ENCODE measurements at regions not wholly inside any gene's neighbourhood (a gene's known extent, or its start where the extent isn't known, plus 50 kb on each side); places are given as distances from the start of the nearest gene placed in this dataset.
"Not testable (repeated sequence)": the region's sequence is repeated elsewhere in the genome, so short reads cannot be mapped to it uniquely, and the experiment has no call there.

DNA sequence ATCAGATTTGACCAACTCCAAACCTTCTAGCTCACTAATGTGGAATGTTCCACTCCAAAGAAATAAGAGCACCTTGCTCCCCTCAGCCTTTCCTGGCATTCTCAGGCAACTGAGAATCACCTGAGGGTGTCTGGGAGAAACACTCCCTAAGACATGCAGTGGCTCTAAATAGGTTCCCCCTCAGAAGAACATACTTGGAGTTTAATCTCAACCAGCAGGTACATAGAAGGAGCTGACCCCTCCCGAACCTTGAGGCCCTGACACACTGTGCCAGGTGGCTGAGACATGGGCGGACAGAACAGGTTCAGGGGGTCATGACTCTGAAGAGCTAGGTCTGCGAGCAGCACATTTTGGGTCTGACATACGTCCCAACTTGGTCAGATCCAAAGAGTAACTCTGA lies 107.6 kb upstream of the MAP3K4 start:
- no peaks in the 10 kb centered on the region for H3F3A ChIP-seq (replicated peaks; ENCODE audit: insufficient read depth)
- TF ChIP-seq MEF2A (IDR thresholded peaks at IDR 0.05; ENCODE audit: borderline replicate concordance, low read depth) (no peak), NRF1 (IDR thresholded peaks at IDR 0.05; ENCODE audit: low read depth, low read length) (no peak), EZH2phosphoT487 (IDR thresholded peaks at IDR 0.05; ENCODE audit: borderline replicate concordance, low read depth) (no peak), RCOR1 (IDR thresholded peaks at IDR 0.05; ENCODE audit: low read length) (no peak), JUND (IDR thresholded peaks at IDR 0.05) (no peak), RFX5 (IDR thresholded peaks at IDR 0.05; ENCODE audit: low read length) (no peak)
- no peaks in the 10 kb centered on the region for H3K79me2 ChIP-seq (ENCODE audit: insufficient read depth)
- H3K9me3 ChIP-seq: no peaks in the 10 kb centered on the region
- H3K9me2 ChIP-seq: no peaks in the 10 kb centered on the region; the same call in 1 of the 2 replicates
- H3K27ac ChIP-seq (ENCODE audit: low read depth in 2 of 2, low read length in 1 of 2): no peak overlapping the region
- H2AFZ ChIP-seq (ENCODE audit: low read depth): no peak overlapping the region
- ChIA-PET POLR2A (no interaction called here), CTCF (no interaction called here)
- no peaks in the 10 kb centered on the region for H4K20me1 ChIP-seq (ENCODE audit: insufficient read depth)
- no peaks in the 10 kb centered on the region for H3K4me1 ChIP-seq (ENCODE audit: control insufficient read depth in 1 of 2, insufficient read depth in 2 of 2, low read depth in 1 of 2, low read length in 1 of 2)
- DNase-seq: no peak
- no peaks in the 10 kb centered on the region for H3K36me3 ChIP-seq (replicated peaks in 1 of 2; ENCODE audit: control insufficient read depth in 1 of 2, insufficient read depth in 2 of 2, low read length in 1 of 2)
- no peaks in the 10 kb centered on the region for H3K27me3 ChIP-seq (ENCODE audit: insufficient read depth)
- no peak overlapping the region for H3K9ac ChIP-seq
- H3K4me3 ChIP-seq (ENCODE audit: low read depth in 2 of 2, low read length in 1 of 2): no peak overlapping the region
- H3K4me2 ChIP-seq: no peak overlapping the region
- 35% methylated on average over 4 of the region's 4 CpGs for WGBS (ENCODE audit: low lambda C conversion rate)

DNA sequence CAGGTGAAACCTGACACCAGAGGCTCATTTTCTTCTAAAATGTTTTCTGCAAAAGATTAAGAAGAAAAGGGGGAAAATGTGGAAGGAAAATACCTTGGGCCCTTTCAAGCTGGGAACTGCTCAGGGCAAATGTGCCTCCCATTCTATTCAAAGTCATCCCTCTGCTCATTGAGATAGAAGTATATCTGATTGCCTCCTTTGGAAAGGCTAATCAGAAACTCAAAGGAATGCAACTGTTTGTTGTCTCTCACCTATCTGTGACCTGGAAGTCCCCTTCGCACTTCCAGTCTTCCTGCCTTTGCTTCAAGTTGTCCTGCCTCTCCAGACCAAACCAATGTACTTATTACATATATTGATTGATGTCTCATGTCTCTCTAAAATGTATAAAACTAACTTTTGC lies 102.4 kb upstream of the MAP3K4 start:
- H3K9ac ChIP-seq; H3F3A ChIP-seq (replicated peaks; ENCODE audit: insufficient read depth); H3K36me3 ChIP-seq (replicated peaks in 1 of 2; ENCODE audit: control insufficient read depth in 1 of 2, insufficient read depth in 2 of 2, low read length in 1 of 2); H3K9me3 ChIP-seq; H4K20me1 ChIP-seq (ENCODE audit: insufficient read depth); H3K9me2 ChIP-seq; H3K27me3 ChIP-seq (ENCODE audit: insufficient read depth); H2AFZ ChIP-seq (ENCODE audit: low read depth); H3K79me2 ChIP-seq (ENCODE audit: insufficient read depth); H3K4me1 ChIP-seq (ENCODE audit: control insufficient read depth in 1 of 2, insufficient read depth in 2 of 2, low read depth in 1 of 2, low read length in 1 of 2); H3K4me3 ChIP-seq (ENCODE audit: low read depth in 2 of 2, low read length in 1 of 2); H3K4me2 ChIP-seq; CTCF ChIA-PET; POLR2A ChIA-PET; DNase-seq; H3K27ac ChIP-seq (ENCODE audit: low read depth in 2 of 2, low read length in 1 of 2): not testable (repeated sequence)
- 5% methylated on average over 1 of the region's 1 CpG for WGBS (ENCODE audit: low lambda C conversion rate)

DNA sequence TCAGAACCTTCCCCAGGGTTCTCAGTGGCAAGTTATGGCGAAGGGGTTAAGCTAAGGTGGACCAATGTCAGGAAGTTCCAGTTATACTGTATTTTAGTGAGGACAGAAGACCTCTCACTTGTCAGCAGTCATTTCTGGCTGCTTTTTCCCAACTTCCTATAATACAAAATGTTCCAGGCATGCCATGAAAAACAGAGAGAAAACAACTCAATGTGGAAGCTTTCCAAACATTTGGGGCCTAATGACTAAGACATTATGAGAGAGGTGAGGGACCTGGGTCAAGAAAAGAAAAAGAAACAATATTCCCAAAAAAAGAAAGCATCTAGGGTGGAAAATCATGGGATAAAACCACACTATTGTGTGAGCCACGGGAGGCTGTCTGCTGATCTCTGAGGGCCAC lies 99.9 kb upstream of the MAP3K4 start:
- WGBS (ENCODE audit: low lambda C conversion rate): 6% methylated on average over 2 of the region's 2 CpGs
- H3K9ac ChIP-seq: no peak overlapping the region
- H3K27ac ChIP-seq (ENCODE audit: low read depth in 2 of 2, low read length in 1 of 2): no peak overlapping the region
- ChIA-PET CTCF (interaction anchor here (0.7 to 1.2 kb wide), 4 partner anchors 10 to 479 kb away, joined by 3 to 4 read pairs (median 3); no protein-coding TSS in a partner anchor), POLR2A (no interaction called here)
- no peaks in the 10 kb centered on the region for H3K36me3 ChIP-seq (replicated peaks in 1 of 2; ENCODE audit: control insufficient read depth in 1 of 2, insufficient read depth in 2 of 2, low read length in 1 of 2)
- H3K9me2 ChIP-seq: no peaks in the 10 kb centered on the region
- no peaks in the 10 kb centered on the region for H3K79me2 ChIP-seq (ENCODE audit: insufficient read depth)
- H3K9me3 ChIP-seq: no peaks in the 10 kb centered on the region
- no peaks in the 10 kb centered on the region for H4K20me1 ChIP-seq (ENCODE audit: insufficient read depth)
- no peaks in the 10 kb centered on the region for H3F3A ChIP-seq (replicated peaks; ENCODE audit: insufficient read depth)
- no peak overlapping the region for H3K4me2 ChIP-seq
- H2AFZ ChIP-seq (ENCODE audit: low read depth): no peak overlapping the region
- TF ChIP-seq, protein P1, sequence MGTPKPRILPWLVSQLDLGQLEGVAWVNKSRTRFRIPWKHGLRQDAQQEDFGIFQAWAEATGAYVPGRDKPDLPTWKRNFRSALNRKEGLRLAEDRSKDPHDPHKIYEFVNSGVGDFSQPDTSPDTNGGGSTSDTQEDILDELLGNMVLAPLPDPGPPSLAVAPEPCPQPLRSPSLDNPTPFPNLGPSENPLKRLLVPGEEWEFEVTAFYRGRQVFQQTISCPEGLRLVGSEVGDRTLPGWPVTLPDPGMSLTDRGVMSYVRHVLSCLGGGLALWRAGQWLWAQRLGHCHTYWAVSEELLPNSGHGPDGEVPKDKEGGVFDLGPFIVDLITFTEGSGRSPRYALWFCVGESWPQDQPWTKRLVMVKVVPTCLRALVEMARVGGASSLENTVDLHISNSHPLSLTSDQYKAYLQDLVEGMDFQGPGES (IDR thresholded peaks at IDR 0.05; ENCODE audit: low read depth, low read length): no peak
- TF ChIP-seq YY1 (IDR thresholded peaks at IDR 0.05; ENCODE audit: low read depth): no peak
- H3K4me3 ChIP-seq (ENCODE audit: low read depth in 2 of 2, low read length in 1 of 2): no peak overlapping the region
- H3K4me1 ChIP-seq (ENCODE audit: control insufficient read depth in 1 of 2, insufficient read depth in 2 of 2, low read depth in 1 of 2, low read length in 1 of 2): no peaks in the 10 kb centered on the region
- no peaks in the 10 kb centered on the region; the same call in 1 of the 2 replicates for H3K27me3 ChIP-seq (ENCODE audit: insufficient read depth)
- no peak for DNase-seq
